ENCODE measurements at regions not wholly inside any gene's neighbourhood (a gene's known extent, or its start where the extent isn't known, plus 50 kb on each side); places are given as distances from the start of the nearest gene placed in this dataset.

DNA sequence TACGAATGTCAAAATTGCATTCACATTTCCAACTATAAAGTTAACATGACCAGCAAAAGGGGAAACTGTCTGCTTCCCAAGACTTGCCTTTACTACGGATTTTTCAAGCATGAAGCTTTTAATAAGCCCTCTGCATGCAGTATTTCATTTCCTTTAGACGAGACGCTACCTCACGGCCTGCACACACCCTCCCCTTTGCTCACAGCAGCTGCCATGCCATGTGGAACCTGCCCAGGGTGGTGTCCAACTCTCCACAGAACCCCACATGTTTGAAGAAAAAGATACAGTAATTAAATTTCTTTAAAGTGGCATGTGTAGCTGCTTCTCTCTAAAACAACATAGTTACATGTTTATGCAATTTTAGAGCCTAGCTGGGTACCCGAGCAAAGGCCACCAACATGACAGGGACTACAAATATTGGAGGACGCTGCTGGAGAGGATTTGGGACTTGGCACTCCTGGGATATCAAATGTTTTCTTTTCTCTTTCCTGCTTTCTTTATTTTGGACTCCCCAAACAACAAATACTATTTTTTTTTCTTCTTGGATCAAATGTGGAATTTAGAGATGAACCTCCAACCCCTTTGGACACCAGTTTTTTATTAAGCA lies 256.9 kb upstream of the PCSK5 start:
- no peaks in the 10 kb centered on the region for H3K36me3 Mint-ChIP-seq (ENCODE audit: low read depth)
- no peak overlapping the region for H3K27ac Mint-ChIP-seq
- peaks cover 3% of the 10 kb centered on the region for H3K27me3 Mint-ChIP-seq
- no peaks in the 10 kb centered on the region for H3K4me1 Mint-ChIP-seq
- no peak for ATAC-seq (replicated peaks)
- H3K9me3 Mint-ChIP-seq: no peaks in the 10 kb centered on the region
- no peak overlapping the region for H3K4me3 Mint-ChIP-seq

DNA sequence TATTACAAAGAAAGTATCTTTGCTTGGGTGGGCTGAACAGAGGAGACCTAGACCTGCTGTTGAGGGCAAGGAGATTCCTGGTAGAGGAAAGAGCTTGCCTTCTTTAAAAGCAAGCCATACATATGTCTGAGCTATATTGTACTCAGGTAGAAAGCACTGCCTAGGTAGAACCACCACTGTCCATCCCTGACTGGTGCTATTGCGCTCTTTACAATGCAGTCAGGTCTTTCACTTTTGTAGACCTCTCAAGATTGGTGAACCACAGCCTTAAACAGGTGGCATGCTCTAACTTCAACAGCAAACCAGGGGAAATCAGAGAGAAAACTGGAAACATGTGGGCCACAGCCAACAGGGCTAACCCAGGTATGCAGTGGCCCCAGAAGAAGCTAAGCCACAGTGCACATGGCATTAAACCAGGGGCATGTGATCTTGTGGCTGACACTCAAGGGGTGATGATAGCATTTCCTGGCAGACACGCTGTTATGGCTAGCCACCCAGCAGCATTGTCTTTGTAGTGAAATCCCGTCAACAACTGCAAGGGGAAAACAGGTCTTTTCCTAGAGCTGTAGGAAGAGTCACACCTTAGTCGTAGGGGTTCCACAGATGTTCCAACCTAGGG lies 253.9 kb upstream of the PCSK5 start:
- Mint-ChIP-seq H3K4me3 (no peak overlapping the region), H3K4me1 (no peaks in the 10 kb centered on the region), H3K27me3 (no peaks in the 10 kb centered on the region), H3K36me3 (ENCODE audit: low read depth) (no peaks in the 10 kb centered on the region), H3K9me3 (no peaks in the 10 kb centered on the region), H3K27ac (no peak overlapping the region)
- no peak for ATAC-seq (replicated peaks)

DNA sequence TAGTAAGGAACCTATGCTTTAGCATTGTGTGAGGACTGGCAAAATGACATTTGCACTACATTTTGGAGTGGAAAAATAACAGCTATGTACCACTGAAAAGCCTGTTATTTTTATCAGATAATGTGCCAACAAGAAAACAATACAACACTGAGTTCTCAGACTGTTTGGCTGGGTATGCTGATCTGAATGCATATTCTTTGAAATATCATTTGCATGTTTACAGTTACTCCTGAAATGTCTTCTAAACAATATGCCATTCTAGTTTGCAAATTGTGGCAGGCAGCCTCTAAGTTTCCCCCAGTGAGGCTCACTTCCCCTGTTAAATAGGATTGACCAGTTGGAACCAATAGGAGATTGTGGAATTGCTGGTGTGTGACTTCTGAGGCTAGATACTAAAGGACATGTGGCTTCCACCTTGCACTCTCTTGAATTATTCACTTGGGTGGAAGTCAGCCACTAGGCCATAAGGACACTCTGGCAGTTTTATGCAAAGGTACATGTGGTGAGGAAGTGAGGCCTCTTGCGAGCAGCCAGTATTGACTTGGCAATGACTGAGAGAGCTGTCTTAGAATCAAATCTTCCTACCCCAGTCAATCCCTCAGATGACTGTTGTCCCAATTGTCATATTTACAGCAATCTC lies 250.4 kb upstream of the PCSK5 start:
- H3K9me3 Mint-ChIP-seq: no peaks in the 10 kb centered on the region
- no peak overlapping the region for H3K27ac Mint-ChIP-seq
- H3K4me3 Mint-ChIP-seq: no peak overlapping the region
- no peaks in the 10 kb centered on the region for H3K36me3 Mint-ChIP-seq (ENCODE audit: low read depth)
- H3K27me3 Mint-ChIP-seq: no peaks in the 10 kb centered on the region
- no peak for ATAC-seq (replicated peaks)
- H3K4me1 Mint-ChIP-seq: no peaks in the 10 kb centered on the region

- H3K27me3 Mint-ChIP-seq: peaks cover 9% of the 10 kb centered on the region
- no peak overlapping the region for H3K27ac Mint-ChIP-seq
- no peak overlapping the region for H3K4me3 Mint-ChIP-seq
- no peak for ATAC-seq (replicated peaks)
- H3K36me3 Mint-ChIP-seq (ENCODE audit: low read depth): no peaks in the 10 kb centered on the region
- no peaks in the 10 kb centered on the region for H3K9me3 Mint-ChIP-seq
- no peaks in the 10 kb centered on the region for H3K4me1 Mint-ChIP-seq
Observed at GRCh38 chr9:75642522-75642921, 248.0 kb upstream of the PCSK5 start.

DNA sequence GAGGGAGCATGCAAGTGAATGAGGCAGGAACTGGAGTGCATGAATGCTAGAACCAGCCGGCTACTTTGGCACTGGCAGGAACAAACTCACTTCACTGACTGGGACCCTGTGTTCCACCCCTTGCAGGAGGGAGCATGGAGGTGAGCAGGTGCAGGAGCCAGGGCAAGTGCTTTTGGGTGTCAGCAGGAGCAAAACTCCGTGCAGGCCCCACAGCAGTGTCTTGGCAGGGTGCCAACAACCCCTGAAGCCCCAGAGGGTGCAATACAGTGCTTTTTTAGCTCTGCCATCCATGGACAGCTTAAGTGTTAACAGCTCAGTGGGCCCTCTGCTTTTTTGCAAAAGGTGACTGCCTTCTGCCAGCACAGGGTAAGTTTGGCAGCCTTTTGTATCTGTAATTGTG lies 245.8 kb upstream of the PCSK5 start:
- H3K27ac Mint-ChIP-seq: no peak overlapping the region
- ATAC-seq (replicated peaks): no peak
- no peaks in the 10 kb centered on the region for H3K36me3 Mint-ChIP-seq (ENCODE audit: low read depth)
- no peaks in the 10 kb centered on the region for H3K4me1 Mint-ChIP-seq
- peaks cover 9% of the 10 kb centered on the region for H3K27me3 Mint-ChIP-seq
- no peaks in the 10 kb centered on the region for H3K9me3 Mint-ChIP-seq
- no peak overlapping the region for H3K4me3 Mint-ChIP-seq

DNA sequence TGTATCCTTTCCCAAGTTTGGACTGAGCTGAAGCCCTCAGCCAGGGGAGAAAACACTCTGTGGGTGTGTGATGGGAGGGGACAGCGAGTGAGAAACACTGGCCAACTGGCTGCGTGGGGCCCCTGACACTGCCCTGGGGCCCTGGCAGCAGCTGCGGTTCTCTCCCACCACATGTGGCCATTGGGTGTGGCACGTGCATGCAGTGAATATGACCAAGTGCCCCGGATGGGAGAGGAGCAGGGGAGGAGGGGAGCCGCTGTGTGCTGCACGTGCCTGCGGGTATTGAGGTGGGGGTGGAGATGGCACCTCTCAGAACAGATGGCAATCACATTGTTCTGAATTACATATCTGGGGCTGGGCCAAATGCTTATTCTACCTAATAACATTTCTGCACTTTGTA lies 242.4 kb upstream of the PCSK5 start:
- Mint-ChIP-seq H3K9me3 (no peaks in the 10 kb centered on the region), H3K27me3 (peaks cover 16% of the 10 kb centered on the region), H3K4me1 (no peaks in the 10 kb centered on the region), H3K27ac (no peak overlapping the region), H3K36me3 (ENCODE audit: low read depth) (no peaks in the 10 kb centered on the region), H3K4me3 (no peak overlapping the region)
- ATAC-seq (replicated peaks): no peak

GRCh38 chr9:75649060-75649459 lies 241.4 kb upstream of the PCSK5 start:
- H3K4me1 Mint-ChIP-seq: no peaks in the 10 kb centered on the region
- H3K9me3 Mint-ChIP-seq: no peaks in the 10 kb centered on the region
- H3K27ac Mint-ChIP-seq: no peak overlapping the region
- H3K27me3 Mint-ChIP-seq: peaks cover 16% of the 10 kb centered on the region
- no peaks in the 10 kb centered on the region for H3K36me3 Mint-ChIP-seq (ENCODE audit: low read depth)
- no peak for ATAC-seq (replicated peaks)
- no peak overlapping the region for H3K4me3 Mint-ChIP-seq

- ATAC-seq (replicated peaks): no peak
- H3K4me1 Mint-ChIP-seq: no peaks in the 10 kb centered on the region
- peaks cover 8% of the 10 kb centered on the region for H3K27me3 Mint-ChIP-seq
Observed at GRCh38 chr9:75651709-75652108, 238.8 kb upstream of the PCSK5 start.

DNA sequence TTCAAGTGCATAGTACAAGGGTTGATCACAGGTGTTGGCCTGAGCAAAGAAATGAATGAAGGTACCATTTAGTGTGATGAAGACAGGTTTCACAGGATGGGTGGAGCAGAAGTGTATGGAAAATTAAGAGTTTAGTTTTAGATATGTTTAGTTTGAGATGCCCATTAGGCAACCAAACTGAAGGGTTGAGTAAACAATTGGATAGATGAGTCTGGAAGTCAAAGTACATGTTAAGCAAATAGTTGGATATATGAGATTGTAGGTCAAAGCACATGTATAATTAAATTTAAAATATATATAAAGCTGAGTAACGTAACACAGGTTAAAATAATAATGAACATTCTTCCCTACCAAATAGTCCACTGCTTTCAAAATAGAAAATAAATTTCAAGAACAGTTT lies 237.1 kb upstream of the PCSK5 start:
- Mint-ChIP-seq H3K9me3 (no peaks in the 10 kb centered on the region), H3K36me3 (ENCODE audit: low read depth) (no peaks in the 10 kb centered on the region), H3K27ac (no peak overlapping the region), H3K4me1 (no peaks in the 10 kb centered on the region), H3K4me3 (no peak overlapping the region), H3K27me3 (peaks cover 8% of the 10 kb centered on the region)
- no peak for ATAC-seq (replicated peaks)

More at GRCh38 chr9:75651709-75652108, 238.8 kb upstream of the PCSK5 start:
- no peaks in the 10 kb centered on the region for H3K36me3 Mint-ChIP-seq (ENCODE audit: low read depth)
- no peak overlapping the region for H3K4me3 Mint-ChIP-seq
- H3K27ac Mint-ChIP-seq: no peak overlapping the region
- no peaks in the 10 kb centered on the region for H3K9me3 Mint-ChIP-seq

DNA sequence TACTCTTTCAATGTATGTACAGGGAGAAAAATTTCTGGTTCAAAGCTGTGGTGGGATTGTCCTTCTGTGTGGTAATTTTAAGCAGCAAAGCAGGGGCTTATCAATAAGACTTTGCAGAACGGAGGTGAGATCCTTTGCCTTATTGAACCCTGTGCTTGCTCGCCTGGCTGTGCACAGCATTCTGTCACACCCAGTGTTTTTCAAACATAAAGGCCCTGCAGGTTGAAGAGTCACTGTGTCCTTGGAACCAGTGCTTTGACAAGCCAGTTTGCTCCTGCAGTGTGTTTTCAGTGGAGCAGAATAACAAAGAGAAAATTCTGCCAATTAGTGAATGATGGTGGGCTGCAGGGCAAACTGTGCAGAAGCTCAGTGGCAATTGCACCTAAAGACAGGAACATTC lies 236.7 kb upstream of the PCSK5 start:
- no peak overlapping the region for H3K4me3 Mint-ChIP-seq
- H3K9me3 Mint-ChIP-seq: no peaks in the 10 kb centered on the region
- H3K4me1 Mint-ChIP-seq: no peaks in the 10 kb centered on the region
- ATAC-seq (replicated peaks): no peak
- no peaks in the 10 kb centered on the region for H3K36me3 Mint-ChIP-seq (ENCODE audit: low read depth)
- H3K27me3 Mint-ChIP-seq: peaks cover 8% of the 10 kb centered on the region
- no peak overlapping the region for H3K27ac Mint-ChIP-seq

GRCh38 chr9:75657015-75657414 lies 233.5 kb upstream of the PCSK5 start:
- Mint-ChIP-seq H3K4me1 (no peaks in the 10 kb centered on the region), H3K27ac (no peak overlapping the region), H3K4me3 (no peak overlapping the region), H3K27me3 (no peaks in the 10 kb centered on the region), H3K36me3 (ENCODE audit: low read depth) (no peaks in the 10 kb centered on the region), H3K9me3 (no peaks in the 10 kb centered on the region)
- ATAC-seq (replicated peaks): no peak

DNA sequence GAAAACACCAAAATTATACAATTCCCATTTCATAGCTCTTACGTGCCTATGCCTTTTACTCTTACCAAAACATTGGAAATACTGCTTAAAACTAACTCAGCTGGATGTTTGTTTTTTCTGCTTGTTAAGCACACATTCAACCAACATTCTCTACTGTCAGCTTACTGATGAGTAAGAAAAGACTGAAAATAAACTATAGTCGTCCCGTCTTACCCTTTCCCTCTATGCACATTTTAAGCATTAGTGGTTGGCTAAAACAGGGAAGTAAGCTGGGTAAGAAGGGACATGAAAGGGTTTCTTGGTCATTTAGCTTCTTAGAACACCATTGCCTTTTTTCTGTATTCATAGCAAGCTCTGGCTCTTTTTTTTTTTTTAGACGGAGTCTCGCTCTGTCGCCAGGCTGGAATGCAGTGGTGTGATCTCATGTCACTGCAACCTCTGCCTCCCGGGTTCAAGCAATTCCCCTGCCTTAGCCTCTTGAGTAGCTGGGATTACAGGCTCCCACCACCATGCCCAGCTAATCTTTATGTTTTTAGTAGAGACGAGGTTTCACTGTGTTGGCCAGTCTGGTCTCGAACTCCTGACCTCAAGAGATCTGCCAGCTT lies 232.1 kb upstream of the PCSK5 start:
- no peak overlapping the region for H3K4me3 Mint-ChIP-seq
- no peaks in the 10 kb centered on the region for H3K27me3 Mint-ChIP-seq
- no peaks in the 10 kb centered on the region for H3K4me1 Mint-ChIP-seq
- no peak for ATAC-seq (replicated peaks)
- H3K9me3 Mint-ChIP-seq: no peaks in the 10 kb centered on the region
- H3K36me3 Mint-ChIP-seq (ENCODE audit: low read depth): no peaks in the 10 kb centered on the region
- no peak overlapping the region for H3K27ac Mint-ChIP-seq

DNA sequence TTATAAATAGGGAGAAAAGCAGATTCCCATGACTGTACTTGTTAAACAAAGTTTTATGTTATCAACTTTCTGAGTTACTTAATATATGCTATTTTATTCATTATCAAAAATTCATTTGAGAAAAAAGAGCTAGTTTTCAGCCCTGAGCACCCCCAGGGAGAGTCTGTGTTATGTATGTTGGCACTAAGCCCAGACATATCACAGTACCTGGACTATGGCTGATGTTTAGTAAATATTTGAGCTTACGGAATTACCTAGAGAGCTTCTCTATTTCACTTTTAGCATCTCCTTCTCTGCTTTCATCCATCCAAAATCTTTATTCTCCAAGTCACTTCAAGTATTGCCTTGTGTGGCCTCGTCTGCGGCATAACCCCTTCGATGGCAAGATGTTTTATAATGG lies 225.9 kb upstream of the PCSK5 start:
- Mint-ChIP-seq H3K9me3 (no peaks in the 10 kb centered on the region), H3K4me1 (no peaks in the 10 kb centered on the region), H3K36me3 (ENCODE audit: low read depth) (no peaks in the 10 kb centered on the region), H3K4me3 (no peak overlapping the region), H3K27ac (no peak overlapping the region), H3K27me3 (peaks cover 9% of the 10 kb centered on the region)
- no peak for ATAC-seq (replicated peaks)

DNA sequence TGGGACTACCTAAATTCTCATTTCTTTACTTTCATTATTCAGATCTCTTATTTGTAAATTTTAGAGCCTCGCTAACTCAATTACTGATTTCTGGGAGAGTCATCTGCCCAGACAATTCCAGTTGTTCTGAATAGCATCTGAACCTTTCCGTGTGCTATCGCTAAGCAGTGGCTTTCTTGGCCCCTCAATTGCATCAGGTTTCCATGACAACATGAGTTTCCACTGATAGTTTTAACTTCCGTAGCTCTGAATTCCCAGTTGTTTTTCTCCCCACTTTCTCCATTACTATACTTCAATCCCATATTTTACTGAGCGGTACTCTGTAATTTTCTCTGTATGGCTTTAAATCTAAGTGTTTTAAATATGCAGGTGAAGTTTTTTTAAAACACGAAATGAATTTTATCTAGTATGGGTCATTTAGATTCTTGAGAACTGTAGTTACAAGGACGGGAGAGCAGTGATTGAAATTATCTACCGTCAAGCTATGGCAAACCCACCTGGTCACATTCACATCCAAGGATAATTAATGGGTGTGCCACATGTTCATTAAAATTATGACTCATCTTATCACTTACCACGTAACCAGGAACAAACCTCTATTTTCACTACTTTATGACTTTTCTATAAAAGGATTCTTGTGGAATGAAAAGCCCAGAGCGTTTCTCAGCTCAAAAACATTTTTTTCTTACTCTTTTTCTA lies 223.5 kb upstream of the PCSK5 start:
- Mint-ChIP-seq H3K27ac (no peak overlapping the region), H3K4me3 (no peak overlapping the region), H3K36me3 (ENCODE audit: low read depth) (no peaks in the 10 kb centered on the region), H3K27me3 (peaks cover 9% of the 10 kb centered on the region), H3K4me1 (no peaks in the 10 kb centered on the region), H3K9me3 (no peaks in the 10 kb centered on the region)
- no peak for ATAC-seq (replicated peaks)

- Mint-ChIP-seq H3K36me3 (ENCODE audit: low read depth) (no peaks in the 10 kb centered on the region), H3K4me3 (no peak overlapping the region), H3K27ac (no peak overlapping the region), H3K27me3 (peaks cover 8% of the 10 kb centered on the region), H3K4me1 (no peaks in the 10 kb centered on the region), H3K9me3 (no peaks in the 10 kb centered on the region)
- no peak for ATAC-seq (replicated peaks)
Observed at GRCh38 chr9:75669721-75670120, 220.8 kb upstream of the PCSK5 start.
